HG02840 (cell line): ENCODE measurements at regions not wholly inside any gene's neighbourhood (a gene's known extent, or its start where the extent isn't known, plus 50 kb on each side); places are given as distances from the start of the nearest gene placed in this dataset.
"Not testable (repeated sequence)": the region's sequence is repeated elsewhere in the genome, so short reads cannot be mapped to it uniquely, and the experiment has no call there.

Source experiments
- ATAC-seq: cut with Tn5 transposase; IDR thresholded peaks from one replicate; pipeline ENCODE4 v1.9.1; 2021; ENCODE audit warnings: mild to moderate bottlenecking, moderate library complexity, moderate number of reproducible peaks; ENCODE audit not compliant: unreplicated experiment, low FRiP score

DNA sequence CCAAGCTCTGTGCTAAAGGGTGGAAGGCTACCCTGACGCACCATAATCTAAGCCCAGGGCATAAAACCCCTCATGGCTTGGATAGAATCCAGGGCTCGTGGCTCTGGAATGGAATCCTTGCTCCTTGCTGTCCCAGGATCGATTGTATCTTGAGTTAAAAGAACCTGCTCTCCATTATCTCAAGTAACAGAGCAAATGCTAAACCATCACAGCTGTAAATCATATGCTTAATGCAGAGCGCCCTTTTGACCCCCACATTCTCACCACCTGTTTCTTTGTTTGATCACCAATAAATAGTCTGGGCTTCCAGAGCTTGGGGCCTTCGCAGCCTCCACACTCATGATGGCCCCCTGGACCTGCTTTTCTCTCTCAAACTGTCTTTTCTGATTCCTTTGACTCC is 299.3 kb upstream of the MGAT4C start:
- not testable (repeated sequence) for ATAC-seq

DNA sequence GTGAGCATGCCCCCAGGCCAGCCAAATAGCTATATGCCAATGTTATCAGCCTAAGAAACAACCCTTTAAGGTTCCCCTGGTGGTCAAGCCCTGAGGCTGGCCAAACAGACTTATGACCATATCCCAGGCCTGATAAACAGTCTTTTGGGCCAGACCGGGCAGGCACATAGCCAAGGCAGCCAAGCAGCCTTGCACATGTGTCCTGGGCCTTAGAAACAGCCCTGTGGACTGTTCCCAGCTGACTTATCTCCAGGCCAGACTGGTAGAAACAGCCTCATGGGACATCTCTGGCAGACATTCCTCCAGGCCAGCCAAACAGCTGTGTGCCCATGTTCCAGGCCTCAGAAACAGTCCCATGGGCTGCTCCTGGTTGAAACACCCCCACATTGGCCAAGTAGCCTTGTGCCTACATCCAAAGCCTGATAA is 295.0 kb upstream of the MGAT4C start:
- ATAC-seq = no peak

DNA sequence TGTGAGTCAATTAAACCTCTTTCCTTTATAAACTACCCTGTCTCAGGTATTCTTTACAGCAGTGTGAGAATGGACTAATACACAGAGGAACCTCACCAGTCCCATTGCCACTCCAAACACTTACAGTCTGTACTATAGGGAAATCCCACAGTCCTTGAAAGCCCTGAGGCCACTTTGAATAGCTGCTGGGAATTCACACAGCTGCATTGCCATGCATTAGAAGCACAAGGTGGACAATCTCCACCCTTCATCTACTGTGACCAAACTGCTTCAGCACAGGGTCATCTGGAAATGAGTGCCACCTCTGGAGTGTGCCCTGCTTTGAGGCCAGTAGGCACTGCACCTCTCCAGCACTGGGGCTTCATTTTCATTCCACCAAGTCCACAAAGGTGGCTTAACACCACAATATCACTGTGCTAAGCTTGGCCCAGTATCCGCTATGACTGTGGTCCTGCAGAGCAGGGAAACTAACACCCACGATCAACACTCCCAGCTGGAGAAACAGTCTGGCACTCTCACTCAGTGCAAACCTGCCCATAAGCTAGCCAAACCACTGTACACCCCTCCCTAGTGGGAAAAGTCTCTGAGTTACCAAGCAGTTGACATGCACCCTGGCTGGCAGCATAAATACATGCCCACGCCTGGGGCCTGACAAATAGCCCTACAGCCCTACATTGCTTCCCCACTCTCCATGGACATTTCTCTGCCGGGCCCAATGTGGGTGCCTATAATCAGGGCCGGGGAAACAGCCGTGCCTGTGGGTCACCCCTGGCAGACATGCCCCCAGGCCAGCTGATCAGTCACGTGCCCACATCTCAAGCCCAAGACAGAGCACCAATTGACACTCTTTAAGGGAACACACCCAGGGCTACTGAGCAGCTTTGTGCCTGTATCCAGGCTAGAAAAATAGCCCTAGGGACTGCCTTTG is 294.3 kb upstream of the MGAT4C start:
- ATAC-seq = no peak

DNA sequence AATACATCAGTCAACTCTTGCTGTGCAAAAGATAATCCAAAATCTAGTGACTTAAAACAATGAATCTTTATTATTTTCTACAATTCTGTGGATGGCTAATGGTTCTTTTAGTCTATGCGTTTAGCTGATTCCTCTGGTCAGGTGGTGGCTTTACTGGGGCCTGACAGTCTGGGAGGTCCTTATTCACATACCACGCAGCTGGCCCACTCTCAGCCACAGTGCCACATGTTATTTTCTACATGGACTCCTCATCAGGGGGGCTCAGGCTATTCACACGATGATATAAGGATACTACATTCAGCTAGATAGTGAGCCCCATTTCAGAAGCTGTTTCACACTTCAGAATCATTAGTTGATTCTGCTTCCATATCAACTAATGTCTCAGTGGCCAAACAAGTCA is 287.5 kb upstream of the MGAT4C start:
- no peak for ATAC-seq

DNA sequence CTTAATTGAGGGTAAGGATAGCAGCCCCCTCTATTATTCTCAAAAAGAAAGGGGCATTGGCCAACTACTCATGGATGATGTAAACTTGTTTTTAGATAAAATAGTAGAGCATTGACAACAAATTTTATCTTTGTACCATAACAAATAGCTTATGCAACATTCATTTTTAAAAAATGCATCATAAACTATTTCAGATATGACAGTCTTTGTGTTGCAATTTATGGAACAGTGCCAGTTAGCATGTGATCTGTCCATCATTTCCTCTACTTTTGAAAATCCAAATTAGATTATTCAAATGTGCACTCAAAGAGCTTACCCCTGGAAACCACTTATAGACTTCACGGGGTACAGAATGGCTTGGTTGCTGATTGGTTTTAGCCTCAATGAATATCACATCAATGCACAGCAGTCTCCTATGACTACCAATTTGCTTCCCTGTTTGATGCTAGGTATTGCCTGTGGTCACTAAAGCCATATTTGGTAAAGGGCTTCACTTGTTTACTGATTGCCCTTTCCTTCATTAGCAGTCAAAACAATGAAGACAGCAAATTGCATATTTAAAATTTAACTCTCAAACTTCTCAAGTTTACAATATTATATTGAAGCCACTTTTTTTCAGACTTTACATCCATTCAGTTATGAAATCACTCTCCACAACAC is 274.9 kb upstream of the MGAT4C start:
- ATAC-seq = no peak

DNA sequence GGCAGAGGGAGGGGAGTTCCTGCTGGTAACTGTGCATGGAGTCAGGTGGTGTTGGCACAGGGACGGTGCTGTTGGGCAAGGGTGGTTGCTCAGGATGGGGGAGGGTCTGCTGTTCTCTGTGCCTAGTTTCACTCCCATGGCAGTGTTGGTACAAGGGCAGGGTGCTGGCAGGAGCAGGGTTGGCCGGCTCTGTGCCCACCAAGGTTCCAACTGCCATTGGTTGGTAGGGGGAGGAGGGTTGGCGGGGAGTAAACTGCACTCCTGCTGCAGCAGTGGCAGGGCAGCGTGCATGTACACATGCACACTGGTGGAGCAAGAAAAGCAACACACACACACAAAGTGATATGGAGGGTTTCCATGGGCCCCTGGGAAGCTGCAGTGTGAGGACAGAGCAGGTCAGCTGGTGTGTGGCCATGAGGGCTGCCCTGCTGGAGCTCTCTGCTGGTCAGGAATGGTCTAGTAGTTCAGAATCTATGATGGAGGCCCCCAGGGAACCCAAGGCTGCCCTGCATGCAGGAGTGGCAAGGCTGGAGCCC is 269.9 kb upstream of the MGAT4C start:
- ATAC-seq = no peak

DNA sequence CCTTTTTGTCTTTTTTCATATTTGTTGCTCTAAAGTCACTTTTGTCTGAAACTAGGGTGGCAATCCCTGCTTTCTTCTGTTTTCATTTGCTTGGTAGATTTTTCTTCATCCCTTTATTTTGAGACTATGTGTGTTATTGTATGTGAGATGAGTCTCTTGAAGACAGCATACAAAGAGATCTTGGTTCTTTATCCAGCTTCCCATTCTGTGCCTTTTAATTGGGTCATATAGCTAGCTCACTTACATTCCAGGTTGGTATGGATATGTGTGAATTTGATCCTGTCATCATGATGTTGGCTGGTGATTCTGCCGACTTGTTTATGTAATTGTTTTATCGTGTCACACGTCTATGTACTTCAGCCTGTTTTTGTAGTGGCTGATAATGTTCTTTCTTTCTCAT is 267.7 kb upstream of the MGAT4C start:
- no peak for ATAC-seq

DNA sequence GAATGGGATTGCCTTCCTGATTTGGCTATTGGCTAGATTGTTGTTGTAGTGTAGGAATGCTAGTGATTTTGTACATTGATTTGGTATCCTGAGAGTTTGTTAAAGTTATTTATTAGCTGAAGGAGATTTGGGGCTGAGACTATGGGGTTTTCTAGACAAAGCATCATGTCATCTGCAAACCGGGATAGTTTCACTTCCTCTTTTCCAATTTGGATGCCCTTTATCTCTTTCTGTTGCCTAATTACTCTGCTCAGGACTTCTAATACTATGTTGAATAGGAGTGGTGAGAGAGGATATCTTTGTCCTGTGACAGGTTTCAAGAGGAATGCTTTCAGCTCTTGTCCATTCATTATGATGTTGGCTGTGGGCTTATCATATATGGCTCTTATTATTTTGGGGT is 265.7 kb upstream of the MGAT4C start:
- ATAC-seq = no peak

DNA sequence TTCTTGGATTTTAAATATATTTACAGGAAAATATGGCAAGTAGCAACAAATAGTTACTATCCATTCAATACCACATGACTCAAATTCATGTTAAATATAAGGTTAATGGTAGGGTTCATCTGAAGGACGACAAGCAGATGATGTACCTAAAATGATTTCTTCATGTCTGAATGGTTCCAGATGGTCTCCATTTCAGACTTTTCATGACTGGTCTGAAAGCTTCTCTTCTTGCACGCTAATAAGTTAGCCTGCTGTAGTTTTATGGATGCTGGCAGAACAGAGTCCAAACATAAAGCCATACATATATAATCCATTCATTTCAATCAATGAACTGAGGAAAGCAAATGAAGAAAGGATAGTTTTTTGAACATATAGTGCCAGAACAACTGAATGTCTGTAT is 257.0 kb upstream of the MGAT4C start:
- ATAC-seq = no peak

DNA sequence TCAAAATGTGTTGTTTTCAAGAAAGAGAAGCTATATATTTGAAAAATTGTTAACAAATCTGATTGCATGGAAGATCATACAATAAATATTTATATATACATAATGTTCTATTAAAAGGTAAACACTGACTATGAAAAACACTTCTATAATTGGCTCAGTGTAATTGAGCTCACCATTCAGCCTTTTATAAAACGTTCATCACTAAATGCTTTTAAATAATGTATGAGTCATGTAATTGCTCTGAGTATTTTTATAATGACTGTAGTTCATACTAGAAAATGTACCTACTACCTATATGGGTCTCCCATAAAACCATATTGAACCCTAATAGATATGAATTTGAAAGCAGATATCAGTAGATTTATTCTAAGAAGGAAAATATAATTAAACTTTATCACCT is 240.4 kb upstream of the MGAT4C start:
- ATAC-seq = no peak

DNA sequence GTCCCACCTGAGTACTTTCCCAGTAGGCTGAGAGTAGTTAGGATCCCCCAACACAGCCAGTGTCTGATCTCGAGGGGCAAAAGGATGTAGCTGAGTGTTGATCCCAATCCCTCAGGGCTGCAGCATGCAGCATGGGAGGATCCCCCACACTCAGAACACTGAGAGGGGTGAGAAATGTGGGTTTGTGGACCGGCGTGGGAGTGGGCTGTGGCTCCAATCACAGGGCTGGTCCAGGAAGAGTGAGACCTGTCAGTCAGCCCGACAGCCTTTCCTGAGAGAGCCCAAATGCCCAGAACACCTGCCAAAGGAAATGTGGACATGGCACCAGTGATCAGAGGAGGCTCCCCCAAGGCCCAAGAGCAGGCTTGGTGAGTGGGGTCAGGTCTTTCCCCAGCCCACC is 228.3 kb upstream of the MGAT4C start:
- ATAC-seq = no peak

DNA sequence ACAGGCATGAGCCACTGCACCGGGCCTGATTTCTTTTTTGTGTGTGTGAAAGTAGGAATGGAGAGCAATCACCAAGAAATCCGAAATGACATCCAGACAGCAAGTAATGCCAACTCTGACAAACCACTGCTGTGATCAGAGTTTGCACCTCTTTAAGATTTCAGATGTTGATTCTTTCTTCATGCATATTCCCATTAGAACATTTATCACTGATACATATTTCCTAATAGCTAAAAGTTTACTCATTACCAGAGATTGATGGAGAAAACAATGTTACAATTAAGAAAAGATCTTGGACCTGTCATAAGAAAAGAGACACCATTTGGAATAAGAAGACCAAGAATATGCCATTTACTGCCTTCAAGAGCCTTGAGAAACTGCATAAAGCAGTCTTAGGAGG is 217.0 kb upstream of the MGAT4C start:
- ATAC-seq = no peak

DNA sequence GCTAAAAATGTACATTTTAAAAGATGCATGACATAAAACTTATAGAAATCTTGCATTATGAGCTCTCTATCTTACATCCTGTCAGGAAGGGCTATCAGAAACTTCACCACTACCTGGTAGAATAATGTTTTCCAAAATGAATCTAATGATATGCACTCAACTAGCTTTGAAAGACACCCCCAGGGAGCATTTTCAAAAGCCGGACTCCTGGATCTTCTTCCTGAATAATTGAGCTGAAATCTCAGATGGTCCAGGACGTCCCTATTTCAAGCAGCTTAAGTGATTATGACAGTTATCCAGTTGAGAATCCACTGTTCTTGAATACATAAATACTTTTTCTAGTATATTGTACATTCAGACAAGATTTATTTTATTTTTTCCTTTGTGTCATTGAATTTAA is 200.6 kb upstream of the MGAT4C start:
- no peak for ATAC-seq

DNA sequence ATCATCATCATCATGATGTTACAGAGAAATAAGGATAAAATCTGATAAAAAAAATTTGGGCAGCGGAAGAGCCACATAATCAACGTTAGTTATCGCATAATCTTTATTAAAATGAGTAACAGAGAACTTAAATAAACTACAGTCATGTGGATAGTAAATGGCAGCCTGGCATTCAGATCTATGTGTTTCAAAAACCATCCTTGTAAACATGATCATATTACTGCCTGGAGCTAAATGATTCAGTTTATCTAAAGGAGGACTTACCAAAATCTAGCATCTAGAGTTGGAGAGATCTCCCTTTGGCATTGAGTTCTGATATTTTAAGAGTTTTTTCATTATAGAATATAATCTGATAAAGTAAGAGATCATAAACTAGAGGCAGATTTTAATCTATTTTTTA is 200.1 kb upstream of the MGAT4C start:
- no peak for ATAC-seq

DNA sequence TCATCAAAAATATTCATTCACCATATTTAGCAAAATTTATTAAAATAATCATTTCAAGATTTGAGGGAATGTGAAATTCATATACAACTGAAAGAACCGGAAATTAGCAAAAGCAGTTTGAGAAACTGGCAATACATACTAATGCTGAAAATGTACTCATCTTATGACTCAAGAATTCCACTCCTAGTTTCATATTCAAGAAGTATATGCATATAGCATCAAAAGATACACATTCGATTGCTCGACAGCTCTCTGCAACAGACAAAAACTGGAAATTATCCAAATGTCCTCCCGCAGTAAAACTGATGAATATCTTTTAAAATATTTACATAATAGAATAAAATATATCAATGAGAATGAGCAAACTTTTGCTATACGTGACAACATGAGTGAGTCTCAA is 189.2 kb upstream of the MGAT4C start:
- ATAC-seq = no peak

DNA sequence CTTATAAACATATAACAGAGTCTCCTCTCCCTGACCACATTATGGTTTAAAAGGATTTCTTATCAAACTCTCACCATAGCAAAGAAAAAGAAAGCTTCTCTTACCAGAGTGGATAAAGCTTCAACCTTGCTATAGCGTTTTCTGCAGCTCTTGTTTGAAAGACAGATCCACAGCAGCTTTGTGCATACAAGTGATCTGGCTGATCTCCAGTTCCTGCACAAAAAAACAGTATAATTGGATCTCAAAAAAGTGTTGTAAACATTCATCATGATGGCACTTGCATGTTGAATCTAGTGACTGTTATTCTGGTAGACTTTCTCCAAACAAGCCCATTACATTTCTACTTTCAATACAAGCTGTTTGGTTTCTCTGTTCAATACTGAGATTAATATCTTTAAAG is 178.9 kb upstream of the MGAT4C start:
- ATAC-seq = no peak

DNA sequence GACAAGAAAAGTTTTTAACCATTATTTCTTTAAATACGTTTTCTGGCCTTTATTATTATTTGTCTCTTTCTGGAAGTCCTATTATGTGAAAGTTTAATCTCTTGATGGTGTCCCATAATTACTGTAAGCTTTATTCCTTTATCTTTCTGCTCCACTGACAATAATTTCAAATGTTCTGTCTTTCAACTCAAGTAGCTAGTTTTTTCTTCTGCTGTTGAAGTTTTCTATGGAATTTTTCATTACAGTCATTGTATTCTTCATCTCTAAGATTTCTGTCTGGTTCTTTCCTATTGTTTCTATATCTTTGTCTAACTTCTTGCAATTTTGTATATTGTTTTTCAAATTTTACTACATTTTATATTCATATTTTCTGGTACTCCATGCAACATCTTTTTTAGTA is 173.6 kb upstream of the MGAT4C start:
- no peak for ATAC-seq

DNA sequence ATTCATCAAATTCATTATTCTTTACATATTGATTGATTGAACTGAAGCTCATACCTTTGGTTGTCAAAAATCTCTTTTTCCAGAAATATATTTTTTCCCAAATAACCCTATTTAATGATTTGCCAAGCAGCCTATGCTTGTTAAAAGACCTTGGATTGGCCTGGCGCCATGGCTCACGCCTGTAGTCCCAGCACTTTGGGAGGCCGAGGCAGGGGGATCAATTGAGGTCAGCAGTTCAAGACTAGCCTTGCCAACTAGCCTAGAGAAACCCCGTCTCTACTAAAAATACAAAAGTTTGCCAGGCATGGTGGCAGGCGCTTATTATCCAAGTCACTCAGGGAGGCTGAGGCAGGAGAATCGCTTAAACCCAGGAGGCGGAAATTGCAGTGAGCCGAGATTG is 165.1 kb upstream of the MGAT4C start:
- ATAC-seq = no peak

DNA sequence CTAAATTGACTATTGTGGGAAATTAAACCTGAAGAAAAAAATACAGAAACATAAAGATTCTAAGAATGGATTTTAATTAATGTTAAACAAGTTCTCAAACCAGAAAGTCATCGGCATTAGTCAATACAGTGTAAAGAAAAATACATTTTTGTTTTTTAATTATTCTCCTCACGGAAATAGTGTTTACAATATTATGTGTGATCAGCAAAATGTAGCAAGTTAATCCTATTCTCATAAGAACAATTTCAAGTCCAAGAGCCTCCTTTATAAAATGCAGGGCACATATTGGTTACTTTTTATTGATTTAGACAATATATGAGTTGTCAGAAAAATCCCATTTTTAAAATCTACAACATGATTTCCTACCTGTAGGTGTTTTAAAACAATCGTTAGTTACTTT is 158.0 kb upstream of the MGAT4C start:
- no peak for ATAC-seq

DNA sequence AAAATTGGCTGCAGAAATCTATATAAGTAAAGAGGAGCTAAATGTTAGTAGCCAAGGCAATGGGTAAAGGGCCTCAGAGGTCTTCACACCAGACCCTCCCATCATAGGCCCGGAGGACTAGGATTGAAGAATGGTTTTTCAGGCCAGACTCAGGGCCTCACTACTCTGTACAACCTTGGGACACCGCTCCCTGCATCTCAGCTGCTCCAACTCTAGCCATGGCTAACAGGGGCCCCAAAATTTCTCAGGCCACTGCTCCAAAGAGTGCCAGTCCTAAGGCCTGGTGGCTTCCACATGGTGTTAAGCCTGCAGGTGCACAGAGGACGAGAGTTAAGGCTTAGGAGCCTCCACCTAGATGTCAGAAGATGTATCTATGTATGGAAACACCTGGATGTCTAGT is 155.5 kb upstream of the MGAT4C start:
- ATAC-seq = no peak

DNA sequence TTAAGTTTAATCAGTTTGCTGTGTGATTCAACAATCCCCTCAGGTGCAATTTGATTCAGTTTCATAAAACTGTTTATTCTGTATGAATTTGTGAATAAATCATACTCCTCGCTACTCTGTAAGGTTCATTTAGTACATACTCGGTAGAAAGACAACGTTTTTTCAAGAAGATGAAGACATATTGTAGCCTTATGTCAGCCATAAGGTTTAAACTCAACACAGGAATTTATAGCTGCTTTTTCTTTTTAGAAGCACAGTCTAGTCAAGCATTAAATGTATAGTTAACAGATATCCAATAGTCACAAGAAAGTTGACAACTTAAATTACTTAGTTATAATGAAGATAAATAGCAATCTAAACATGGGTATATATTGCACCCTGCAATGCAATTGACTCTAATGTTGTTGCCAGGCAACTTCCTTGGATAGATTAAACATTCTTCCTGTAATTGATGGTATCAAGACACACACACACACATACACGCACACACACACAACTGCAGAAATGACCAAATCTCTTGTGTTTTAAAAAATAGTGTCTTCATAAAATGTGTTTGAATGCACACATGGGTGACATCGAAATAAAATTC is 151.5 kb upstream of the MGAT4C start:
- ATAC-seq = no peak
